WTC11 (cell line): ENCODE measurements at regions not wholly inside any gene's neighbourhood (a gene's known extent, or its start where the extent isn't known, plus 50 kb on each side); places are given as distances from the start of the nearest gene placed in this dataset.

Experiments used
- ATAC-seq: fragments of 200-7000 bp; cut with Tn5 transposase; 2 replicates; pipeline ENCODE4 v1.10.0; 2021; ENCODE audit warnings: mild to moderate bottlenecking, moderate library complexity
- CTCF ChIA-PET: fragments of 300-600 bp; sonication (Branson Sonifier 250); formaldehyde crosslinking; loops from one replicate; lab custom pipeline; 2021; ENCODE audit warnings: antibody characterized with exemption; lab: Charles Lee
- POLR2A ChIA-PET: fragments of 350-600 bp; sonication (Branson Sonifier 250); formaldehyde crosslinking; loops from one replicate; lab custom pipeline; 2021; ENCODE audit warnings: antibody characterized with exemption; lab: Charles Lee
- DNase-seq: peaks from one replicate; pipeline ENCODE4 v3.0.0; 2021; ENCODE audit warnings: low spot score
- H3K27ac Mint-ChIP-seq: 2 replicates; pipeline ENCODE4 v1.8.0; 2021; ENCODE audit warnings: mixed read lengths
- H3K27me3 Mint-ChIP-seq: 2 replicates; pipeline ENCODE4 v1.8.0; 2021; ENCODE audit warnings: low read depth, mild to moderate bottlenecking, moderate library complexity, mixed read lengths
- H3K36me3 Mint-ChIP-seq: 2 replicates; pipeline ENCODE4 v1.8.0; 2021; ENCODE audit warnings: mixed read lengths
- H3K4me1 Mint-ChIP-seq: 2 replicates; pipeline ENCODE4 v1.8.0; 2022; ENCODE audit warnings: mixed read lengths
- H3K4me3 Mint-ChIP-seq: 2 replicates; pipeline ENCODE4 v1.8.0; 2021; ENCODE audit warnings: mild to moderate bottlenecking, moderate library complexity, mixed read lengths
- H3K9me3 Mint-ChIP-seq: 2 replicates; pipeline ENCODE4 v1.8.0; 2021; ENCODE audit warnings: mixed read lengths
- ESRRA ChIP-seq: sonication (generic); formaldehyde crosslinking; IDR thresholded peaks from 2 replicates; pipeline ENCODE4 v1.8.1; 2022; ENCODE audit warnings: mild to moderate bottlenecking, missing genetic modification reagents, borderline replicate concordance
- GRHL2 ChIP-seq: fragments of 250-450 bp; sonication (Bioruptor Pico); IDR thresholded peaks from 2 replicates; pipeline ENCODE4 v1.8.0; 2022; ENCODE audit warnings: mild to moderate bottlenecking, moderate library complexity; ENCODE audit not compliant: insufficient replicate concordance, severe bottlenecking
- IRF2 ChIP-seq: sonication (generic); formaldehyde crosslinking; IDR thresholded peaks from 2 replicates; pipeline ENCODE4 v1.8.0; 2022; ENCODE audit warnings: low read depth, missing genetic modification reagents, borderline replicate concordance
- MYBL2 ChIP-seq: sonication (generic); formaldehyde crosslinking; IDR thresholded peaks from 2 replicates; pipeline ENCODE4 v1.8.1; 2023; ENCODE audit warnings: mild to moderate bottlenecking, moderate library complexity, missing genetic modification reagents
- NR2C2 ChIP-seq: sonication (generic); formaldehyde crosslinking; IDR thresholded peaks from 2 replicates; pipeline ENCODE4 v1.8.0; 2022; ENCODE audit warnings: mild to moderate bottlenecking, missing genetic modification reagents
- OVOL2 ChIP-seq: fragments of 250-450 bp; sonication (Bioruptor Pico); IDR thresholded peaks from 2 replicates; pipeline ENCODE4 v1.9.0; 2021; ENCODE audit warnings: mild to moderate bottlenecking, borderline replicate concordance
- SMAD3 ChIP-seq: sonication (generic); formaldehyde crosslinking; IDR thresholded peaks from 2 replicates; pipeline ENCODE4 v1.8.0; 2022; ENCODE audit warnings: missing genetic modification reagents, mild to moderate bottlenecking, borderline replicate concordance
- ZNF423 ChIP-seq: fragments of 250-450 bp; sonication (Bioruptor Pico); IDR thresholded peaks from 2 replicates; pipeline ENCODE4 v2.1.2; 2022; ENCODE audit warnings: mild to moderate bottlenecking, moderate library complexity
- TF ChIP-seq, protein P1 (sequence below): sonication (generic); formaldehyde crosslinking; IDR thresholded peaks from 2 replicates; pipeline ENCODE4 v1.8.1; 2022; ENCODE audit warnings: low read depth, missing genetic modification reagents, borderline replicate concordance
- TF ChIP-seq, protein P2 (sequence below): fragments of 250-450 bp; sonication (Bioruptor Pico); conservative IDR thresholded peaks from 2 replicates; pipeline ENCODE4 v1.9.0; 2021; ENCODE audit warnings: mild to moderate bottlenecking
- TF ChIP-seq, protein P3 (sequence below): sonication (generic); formaldehyde crosslinking; IDR thresholded peaks from 2 replicates; pipeline ENCODE4 v1.8.1; 2023; ENCODE audit warnings: mild to moderate bottlenecking, missing genetic modification reagents, borderline replicate concordance

DNA sequence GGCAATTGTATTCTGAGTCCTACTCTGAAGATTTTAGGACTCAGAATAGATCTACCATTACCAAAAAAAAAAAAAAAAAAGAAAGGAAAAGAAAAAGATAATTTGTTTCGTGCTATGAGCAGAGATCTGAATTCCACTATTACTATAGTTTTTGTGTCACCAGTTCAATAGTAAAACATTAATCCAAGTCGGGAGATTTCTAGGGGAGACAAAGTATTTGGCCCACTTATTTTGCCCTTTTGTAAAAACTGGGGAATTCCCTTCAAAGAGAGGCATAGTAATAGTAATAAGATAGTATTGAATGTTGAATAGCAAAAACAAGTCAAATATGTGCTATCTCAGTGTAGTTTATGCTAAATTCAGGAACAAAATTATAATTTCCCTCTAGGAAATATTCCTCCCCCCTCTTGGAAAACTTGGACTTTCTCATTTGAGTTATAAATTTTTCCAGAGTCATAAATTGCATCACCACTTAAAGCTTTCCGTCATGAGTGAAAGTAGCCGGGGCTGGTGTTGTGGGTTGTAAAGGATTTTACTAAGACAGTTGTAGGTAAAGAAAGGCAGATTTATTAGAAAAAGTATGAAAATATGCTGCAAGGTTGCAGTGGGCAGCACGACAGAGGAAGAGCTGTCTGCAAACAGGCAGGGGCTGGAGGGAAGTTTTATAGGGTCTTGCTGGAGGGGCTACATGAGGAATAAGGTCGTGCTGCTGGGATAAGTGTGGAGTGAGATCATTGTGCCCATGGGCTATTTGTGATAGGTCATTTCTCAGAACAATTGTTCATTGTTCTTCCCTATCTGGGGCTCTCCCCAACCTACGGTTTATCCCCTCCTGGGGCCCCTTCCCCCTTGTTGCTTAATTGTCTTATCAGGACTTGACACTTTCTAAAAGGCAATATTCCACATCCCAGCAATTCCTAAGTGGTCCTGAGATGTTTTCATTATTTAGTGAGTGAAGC, 1009.9 kb downstream of the PLA2G4A start (continued):
- TF ChIP-seq, protein P1, sequence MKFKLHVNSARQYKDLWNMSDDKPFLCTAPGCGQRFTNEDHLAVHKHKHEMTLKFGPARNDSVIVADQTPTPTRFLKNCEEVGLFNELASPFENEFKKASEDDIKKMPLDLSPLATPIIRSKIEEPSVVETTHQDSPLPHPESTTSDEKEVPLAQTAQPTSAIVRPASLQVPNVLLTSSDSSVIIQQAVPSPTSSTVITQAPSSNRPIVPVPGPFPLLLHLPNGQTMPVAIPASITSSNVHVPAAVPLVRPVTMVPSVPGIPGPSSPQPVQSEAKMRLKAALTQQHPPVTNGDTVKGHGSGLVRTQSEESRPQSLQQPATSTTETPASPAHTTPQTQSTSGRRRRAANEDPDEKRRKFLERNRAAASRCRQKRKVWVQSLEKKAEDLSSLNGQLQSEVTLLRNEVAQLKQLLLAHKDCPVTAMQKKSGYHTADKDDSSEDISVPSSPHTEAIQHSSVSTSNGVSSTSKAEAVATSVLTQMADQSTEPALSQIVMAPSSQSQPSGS (CRISPR knock-in tag): no peak
- TF ChIP-seq MYBL2 (CRISPR knock-in tag): no peak
- TF ChIP-seq OVOL2 (CRISPR knock-in tag): no peak
- no peak for TF ChIP-seq ZNF423 (CRISPR knock-in tag)
- no peak for TF ChIP-seq ESRRA (CRISPR knock-in tag)
- TF ChIP-seq, protein P2, sequence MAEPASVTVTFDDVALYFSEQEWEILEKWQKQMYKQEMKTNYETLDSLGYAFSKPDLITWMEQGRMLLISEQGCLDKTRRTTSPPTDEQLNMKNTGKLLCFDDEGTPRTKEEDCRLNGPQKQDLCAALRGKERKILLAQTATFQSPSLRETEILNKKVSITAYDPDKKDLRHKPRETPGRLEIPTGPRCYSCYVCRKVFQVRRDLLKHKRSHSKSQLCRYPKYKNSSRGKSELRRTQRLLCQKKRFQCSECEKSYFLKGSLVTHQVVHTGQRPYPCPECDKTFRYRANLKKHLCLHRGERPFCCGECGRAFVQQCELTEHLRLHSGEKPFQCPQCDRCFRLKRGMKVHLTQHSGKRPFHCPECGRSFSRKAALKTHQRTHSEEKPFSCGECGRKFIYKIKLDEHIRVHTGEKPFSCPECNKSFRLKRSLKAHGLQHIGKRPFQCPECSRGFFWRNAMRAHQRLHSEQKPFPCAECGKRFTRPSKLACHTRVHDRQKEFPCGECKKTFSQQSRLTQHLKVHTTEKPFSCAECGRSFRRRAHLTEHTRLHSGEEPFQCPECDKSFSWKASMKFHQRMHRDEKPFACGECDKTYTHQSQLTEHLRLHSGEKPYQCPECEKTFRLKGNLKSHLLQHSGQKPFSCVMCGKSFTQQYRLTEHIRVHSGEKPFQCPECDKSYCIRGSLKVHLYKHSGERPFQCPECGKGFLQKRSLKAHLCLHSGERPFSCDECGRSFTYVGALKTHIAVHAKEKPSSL (CRISPR knock-in tag): no peak
- TF ChIP-seq SMAD3 (CRISPR knock-in tag): no peak
- TF ChIP-seq GRHL2 (CRISPR knock-in tag): no peak

DNA sequence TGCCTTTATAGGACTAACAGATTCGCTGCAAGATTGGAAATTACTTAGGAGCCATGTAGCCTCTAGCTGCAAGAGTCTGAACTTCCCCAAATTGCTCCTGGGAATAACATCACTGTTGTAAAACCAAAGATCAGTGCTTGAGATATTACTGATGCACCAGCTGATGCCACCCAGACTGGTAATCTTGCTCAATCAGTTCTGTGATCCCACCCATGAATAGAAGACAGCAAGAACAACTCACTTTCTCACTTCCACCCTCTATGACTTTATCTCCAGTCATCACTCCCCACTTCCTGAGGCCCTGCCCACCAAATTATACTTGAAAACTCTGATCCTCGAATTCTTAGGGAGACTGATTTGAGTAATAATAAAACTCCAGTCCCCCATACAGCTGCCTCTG, 1011.1 kb downstream of the PLA2G4A start:
- no peak overlapping the region for H3K27ac Mint-ChIP-seq
- peaks cover 33% of the 10 kb centered on the region for H3K9me3 Mint-ChIP-seq
- no peak for DNase-seq
- H3K27me3 Mint-ChIP-seq: no peaks in the 10 kb centered on the region
- no peaks in the 10 kb centered on the region for H3K4me1 Mint-ChIP-seq
- H3K4me3 Mint-ChIP-seq: no peak overlapping the region
- no peak for ATAC-seq
- H3K36me3 Mint-ChIP-seq: peaks cover 24% of the 10 kb centered on the region
- TF ChIP-seq IRF2 (CRISPR knock-in tag) (no peak), NR2C2 (CRISPR knock-in tag) (no peak)
- TF ChIP-seq, protein P3, sequence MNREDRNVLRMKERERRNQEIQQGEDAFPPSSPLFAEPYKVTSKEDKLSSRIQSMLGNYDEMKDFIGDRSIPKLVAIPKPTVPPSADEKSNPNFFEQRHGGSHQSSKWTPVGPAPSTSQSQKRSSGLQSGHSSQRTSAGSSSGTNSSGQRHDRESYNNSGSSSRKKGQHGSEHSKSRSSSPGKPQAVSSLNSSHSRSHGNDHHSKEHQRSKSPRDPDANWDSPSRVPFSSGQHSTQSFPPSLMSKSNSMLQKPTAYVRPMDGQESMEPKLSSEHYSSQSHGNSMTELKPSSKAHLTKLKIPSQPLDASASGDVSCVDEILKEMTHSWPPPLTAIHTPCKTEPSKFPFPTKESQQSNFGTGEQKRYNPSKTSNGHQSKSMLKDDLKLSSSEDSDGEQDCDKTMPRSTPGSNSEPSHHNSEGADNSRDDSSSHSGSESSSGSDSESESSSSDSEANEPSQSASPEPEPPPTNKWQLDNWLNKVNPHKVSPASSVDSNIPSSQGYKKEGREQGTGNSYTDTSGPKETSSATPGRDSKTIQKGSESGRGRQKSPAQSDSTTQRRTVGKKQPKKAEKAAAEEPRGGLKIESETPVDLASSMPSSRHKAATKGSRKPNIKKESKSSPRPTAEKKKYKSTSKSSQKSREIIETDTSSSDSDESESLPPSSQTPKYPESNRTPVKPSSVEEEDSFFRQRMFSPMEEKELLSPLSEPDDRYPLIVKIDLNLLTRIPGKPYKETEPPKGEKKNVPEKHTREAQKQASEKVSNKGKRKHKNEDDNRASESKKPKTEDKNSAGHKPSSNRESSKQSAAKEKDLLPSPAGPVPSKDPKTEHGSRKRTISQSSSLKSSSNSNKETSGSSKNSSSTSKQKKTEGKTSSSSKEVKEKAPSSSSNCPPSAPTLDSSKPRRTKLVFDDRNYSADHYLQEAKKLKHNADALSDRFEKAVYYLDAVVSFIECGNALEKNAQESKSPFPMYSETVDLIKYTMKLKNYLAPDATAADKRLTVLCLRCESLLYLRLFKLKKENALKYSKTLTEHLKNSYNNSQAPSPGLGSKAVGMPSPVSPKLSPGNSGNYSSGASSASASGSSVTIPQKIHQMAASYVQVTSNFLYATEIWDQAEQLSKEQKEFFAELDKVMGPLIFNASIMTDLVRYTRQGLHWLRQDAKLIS (CRISPR knock-in tag): no peak
- CTCF ChIA-PET: no interaction called here
- POLR2A ChIA-PET: no interaction called here

DNA sequence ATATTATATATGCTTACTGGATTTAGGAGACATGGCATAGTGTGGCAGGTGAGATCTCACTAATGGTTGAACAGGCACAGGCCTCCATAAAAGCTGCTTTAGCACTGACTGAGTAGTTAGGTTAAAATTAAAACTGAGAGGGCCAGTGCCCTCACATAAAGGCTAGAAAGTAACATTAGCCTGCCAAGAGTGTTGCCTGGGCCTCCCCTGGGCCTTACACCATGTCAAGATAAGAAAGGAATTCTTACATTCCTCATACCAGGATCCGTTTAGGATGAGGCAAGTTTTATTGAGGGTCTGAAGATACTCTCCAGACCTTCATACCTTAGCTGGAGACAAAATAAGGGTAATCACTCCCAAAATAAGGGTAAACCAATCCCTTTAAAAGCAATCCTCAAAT, 1011.8 kb downstream of the PLA2G4A start:
- Mint-ChIP-seq H3K27ac (no peak overlapping the region), H3K36me3 (peaks cover 24% of the 10 kb centered on the region), H3K27me3 (no peaks in the 10 kb centered on the region), H3K4me1 (no peaks in the 10 kb centered on the region), H3K4me3 (no peak overlapping the region), H3K9me3 (peaks cover 38% of the 10 kb centered on the region)
- no peak for DNase-seq
- POLR2A ChIA-PET: no interaction called here
- TF ChIP-seq NR2C2 (CRISPR knock-in tag): no peak
- ATAC-seq: no peak
- CTCF ChIA-PET: no interaction called here
